GM19372 (cell line): ENCODE measurements at regions not wholly inside any gene's neighbourhood (a gene's known extent, or its start where the extent isn't known, plus 50 kb on each side); places are given as distances from the start of the nearest gene placed in this dataset.
"Not testable (repeated sequence)": the region's sequence is repeated elsewhere in the genome, so short reads cannot be mapped to it uniquely, and the experiment has no call there.

Source experiments
- ATAC-seq: cut with Tn5 transposase; IDR thresholded peaks from one replicate; pipeline ENCODE4 v1.9.1; 2021; ENCODE audit warnings: mild to moderate bottlenecking, low read depth, moderate library complexity; ENCODE audit not compliant: unreplicated experiment

DNA sequence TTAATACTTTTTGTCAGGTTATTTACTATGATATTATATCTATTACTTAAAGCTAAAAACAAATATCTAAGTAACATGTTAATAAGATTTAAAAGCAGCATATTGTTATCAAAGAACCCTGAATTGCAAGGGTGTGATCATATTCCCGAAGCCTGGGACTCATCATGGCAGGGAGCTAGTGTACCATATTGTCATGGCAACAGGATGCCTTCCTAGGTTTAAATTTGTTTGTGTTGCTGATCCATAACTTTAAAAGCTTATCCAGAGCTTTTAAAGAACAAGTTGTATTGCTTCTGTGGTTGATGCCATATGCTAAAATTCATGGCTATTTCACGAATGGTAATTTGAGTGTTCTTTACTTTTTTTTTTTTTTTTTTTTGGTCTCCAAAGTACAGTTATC, 500.5 kb downstream of the NAV3 start:
- ATAC-seq, result no peak

DNA sequence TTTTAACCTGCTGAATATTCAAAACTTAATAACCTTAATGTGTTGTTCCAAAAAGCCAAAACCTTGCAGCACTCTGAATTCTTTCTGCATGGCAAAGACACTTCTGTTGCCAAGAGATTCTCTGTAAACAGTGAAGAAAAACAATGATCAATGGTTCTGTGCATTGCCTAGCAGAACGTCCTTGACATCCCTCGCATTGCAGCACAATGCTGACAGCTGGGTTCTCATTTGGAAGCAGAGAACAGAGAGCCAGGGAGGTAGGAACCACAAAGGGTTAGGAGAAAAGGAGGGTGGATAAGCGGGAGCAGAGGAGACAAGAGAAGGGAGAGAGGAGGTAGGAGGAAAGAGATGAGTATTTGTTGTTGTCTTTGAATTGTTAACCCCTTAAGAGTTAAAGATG, 501.1 kb downstream of the NAV3 start:
- no peak for ATAC-seq

DNA sequence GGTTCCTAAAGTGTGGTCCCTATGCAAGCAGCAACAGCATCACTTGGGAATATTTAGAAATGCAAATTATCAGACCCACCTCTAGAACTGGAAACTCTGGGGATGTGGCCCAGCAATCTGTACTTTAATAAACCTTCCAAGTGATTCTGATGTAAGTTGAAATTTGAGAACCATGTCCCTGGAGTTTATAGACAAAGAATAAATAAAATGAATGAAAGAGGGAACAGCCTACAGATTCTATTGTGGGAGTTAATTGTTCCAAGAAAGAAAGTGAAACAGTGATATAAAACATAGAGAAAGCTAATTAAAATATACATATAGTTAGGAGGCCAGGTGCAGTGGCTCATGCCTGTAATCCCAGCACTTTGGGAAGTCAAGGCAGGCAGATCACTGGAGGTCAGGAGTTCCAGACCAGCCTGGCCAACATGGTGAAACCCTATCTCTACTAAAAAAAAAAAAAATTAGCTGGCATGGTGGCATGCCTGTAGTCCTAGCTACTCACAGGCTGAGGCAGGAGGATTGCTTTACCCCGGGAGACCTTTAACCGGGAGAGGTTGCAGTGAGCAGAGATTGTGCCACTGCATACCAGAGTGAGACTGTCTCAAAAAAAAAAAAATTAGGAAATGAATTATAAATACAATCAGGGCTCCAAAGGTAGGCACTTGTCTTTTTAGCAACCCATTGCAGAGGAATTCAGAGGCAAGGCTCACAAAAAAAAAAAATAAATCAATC, 507.5 kb downstream of the NAV3 start:
- ATAC-seq, result no peak

GRCh38 chr12:78340406-78340805, 509.7 kb downstream of the NAV3 start:
- ATAC-seq, result no peak

DNA sequence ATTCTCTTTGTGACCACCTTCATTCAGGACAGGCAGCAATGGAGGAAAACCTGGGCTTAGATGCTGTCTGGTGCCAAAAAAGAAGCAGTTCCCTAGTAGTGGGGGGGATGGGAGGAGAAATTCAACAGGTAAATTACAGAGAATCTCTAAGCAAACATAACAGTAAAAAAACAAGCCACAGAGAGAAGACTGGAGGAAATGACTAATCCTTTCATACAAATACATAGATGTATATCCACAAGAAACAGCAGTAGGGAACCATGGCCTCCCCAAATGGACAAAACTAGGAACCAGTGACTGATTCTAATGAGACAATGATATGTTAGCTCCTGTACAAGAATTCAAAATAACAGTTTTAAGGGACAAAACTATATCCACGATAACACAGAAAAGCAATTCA, 513.0 kb downstream of the NAV3 start:
- no peak for ATAC-seq

GRCh38 chr12:78359520-78359919, 505.1 kb upstream of the SYT1 start:
- ATAC-seq, result no peak

DNA sequence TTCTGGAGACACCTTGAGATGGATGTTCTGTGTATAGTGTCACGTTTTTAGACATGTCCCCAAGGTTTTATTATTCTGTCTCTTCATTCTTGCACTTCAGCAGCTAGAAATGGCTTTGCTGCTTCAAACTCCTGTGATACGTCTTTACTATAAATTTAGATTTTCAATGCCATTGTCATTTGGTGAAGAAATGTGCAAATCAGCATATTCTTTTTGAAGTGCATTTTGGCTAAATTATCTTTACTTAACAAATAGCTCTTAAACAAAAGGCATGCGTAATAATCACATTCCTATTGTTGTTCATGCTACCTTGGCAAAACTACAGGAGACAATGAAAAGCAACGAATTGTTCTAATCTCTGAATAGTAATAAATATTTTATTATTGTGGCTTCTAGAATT, 502.9 kb upstream of the SYT1 start:
- ATAC-seq, result no peak

- no peak for ATAC-seq
Observed at GRCh38 chr12:78371284-78371683, 493.3 kb upstream of the SYT1 start.

- no peak for ATAC-seq
Observed at GRCh38 chr12:78375461-78375860, 489.1 kb upstream of the SYT1 start.

DNA sequence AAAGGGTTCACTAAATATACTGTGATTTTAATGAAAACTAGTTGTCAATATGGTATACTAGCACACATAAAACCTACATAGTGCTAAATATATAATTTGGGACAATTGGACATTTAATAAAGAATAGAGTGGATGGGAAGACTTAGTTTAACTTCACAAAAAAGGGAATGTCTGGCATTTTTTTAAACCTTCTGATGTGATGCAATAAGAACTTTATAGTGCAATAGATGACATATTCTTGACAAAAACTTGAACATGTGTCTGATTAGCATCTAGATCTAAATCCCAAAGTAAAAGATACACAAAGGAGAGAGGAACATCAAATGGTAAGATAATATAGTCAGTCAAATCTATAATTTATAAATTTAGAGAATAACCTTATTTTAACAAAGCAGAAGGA, 488.3 kb upstream of the SYT1 start:
- ATAC-seq, result no peak

- not testable (repeated sequence) for ATAC-seq
Observed at GRCh38 chr12:78379065-78379464, 485.5 kb upstream of the SYT1 start.

GRCh38 chr12:78383414-78383813, 481.2 kb upstream of the SYT1 start:
- ATAC-seq, result no peak

DNA sequence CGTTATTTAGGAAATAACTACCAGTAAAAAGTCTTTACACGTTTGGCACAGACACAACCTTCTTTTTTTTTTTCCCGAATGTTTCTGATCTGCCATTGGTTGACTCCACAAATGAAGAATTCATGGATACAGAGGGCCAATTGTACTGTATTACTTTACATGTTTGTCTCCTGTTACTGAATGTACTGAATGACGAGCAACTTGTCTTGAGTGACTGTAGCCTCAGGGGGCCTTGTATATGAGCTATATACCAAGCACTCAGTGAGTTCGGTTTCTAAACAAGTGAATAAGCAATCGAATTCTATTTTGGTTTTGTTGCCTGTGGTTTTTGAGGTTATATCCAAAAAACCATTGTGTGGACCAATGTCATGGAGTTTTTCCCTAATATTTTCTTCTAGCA, 480.0 kb upstream of the SYT1 start:
- ATAC-seq, result no peak

- no peak for ATAC-seq
Observed at GRCh38 chr12:78385541-78385940, 479.0 kb upstream of the SYT1 start.

DNA sequence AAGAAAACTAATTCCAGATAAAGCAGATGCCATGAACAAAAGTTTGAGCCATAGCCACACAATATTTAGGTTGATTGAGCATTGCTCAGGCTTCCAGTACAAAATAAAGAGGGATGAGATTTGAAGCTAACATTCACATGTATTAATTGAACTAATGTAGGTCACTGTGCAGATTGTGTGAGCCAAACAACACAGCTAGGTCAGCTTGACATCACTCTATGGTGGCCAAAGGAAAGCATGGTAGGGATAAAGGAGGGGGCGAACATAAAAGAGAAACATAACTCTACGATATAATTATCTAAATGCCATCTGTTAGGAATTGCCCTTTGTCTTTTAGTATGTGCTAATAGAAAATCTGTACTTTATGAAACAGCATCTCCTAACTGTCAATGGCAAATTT, 477.7 kb upstream of the SYT1 start:
- no peak for ATAC-seq

- ATAC-seq, result no peak
Observed at GRCh38 chr12:78387721-78388120, 476.9 kb upstream of the SYT1 start.

- no peak for ATAC-seq
Observed at GRCh38 chr12:78388461-78388860, 476.1 kb upstream of the SYT1 start.

- no peak for ATAC-seq
Observed at GRCh38 chr12:78390920-78391319, 473.7 kb upstream of the SYT1 start.

- no peak for ATAC-seq
Observed at GRCh38 chr12:78392918-78393317, 471.7 kb upstream of the SYT1 start.

DNA sequence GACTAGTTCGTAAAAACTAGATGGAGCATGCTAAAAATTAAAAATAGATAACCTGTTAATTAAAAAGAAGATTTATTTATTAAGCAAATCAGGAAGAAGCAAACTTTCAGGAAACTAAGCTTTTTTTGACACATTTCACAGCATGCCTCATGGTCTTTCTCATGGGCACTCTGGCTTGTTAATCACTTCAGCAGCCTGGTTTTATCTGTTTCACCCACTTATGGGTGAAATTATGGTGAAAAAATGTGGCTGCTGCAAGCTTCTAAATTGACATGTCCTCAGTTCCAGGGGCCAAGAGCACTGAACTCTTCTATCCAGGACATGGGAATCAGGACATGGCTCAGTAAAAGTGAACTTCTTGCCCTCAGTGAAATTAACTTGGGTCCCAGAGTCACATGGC, 468.6 kb upstream of the SYT1 start:
- ATAC-seq, result no peak

DNA sequence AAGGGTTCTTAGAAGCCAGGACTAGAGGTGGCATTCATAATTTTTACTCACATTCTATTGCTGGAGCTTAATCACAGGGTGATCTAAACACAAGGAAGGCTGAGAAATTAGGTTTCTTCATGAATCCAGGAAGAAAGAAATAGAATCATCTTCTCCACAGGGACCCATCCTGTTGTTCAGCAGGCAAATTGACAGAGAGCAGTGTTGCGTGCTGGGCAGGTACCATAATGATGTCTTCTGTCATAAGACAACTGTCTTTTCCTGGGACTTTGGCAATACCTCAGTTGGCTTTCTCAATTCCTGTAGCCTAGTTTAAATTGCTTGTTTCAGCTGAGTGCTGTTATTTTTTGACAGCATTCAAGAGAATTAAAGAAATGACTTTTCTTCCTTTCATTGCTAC, 468.0 kb upstream of the SYT1 start:
- no peak for ATAC-seq

DNA sequence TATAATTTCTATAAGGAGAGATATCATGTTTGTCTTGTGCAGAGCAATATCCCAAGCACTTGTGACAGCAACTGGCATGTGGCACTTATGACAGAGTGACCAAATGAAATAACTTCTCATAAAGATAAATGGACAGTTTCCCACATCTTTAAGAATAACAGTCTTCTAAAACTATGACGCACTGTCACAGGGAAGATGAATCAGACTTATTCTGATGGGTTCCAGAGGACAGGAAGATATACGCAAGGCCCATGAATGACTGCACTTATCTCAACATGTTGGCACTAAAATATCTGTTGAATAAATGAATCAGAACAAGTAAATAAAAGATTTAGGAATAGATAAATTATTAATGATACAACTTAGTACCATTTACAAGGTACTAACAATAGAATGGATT, 465.8 kb upstream of the SYT1 start:
- ATAC-seq, result no peak
